ENCODE measurements at regions not wholly inside any gene's neighbourhood (a gene's known extent, or its start where the extent isn't known, plus 50 kb on each side); places are given as distances from the start of the nearest gene placed in this dataset.
"Not testable (repeated sequence)": the region's sequence is repeated elsewhere in the genome, so short reads cannot be mapped to it uniquely, and the experiment has no call there.

GRCh38 chrY:19535697-19536096 lies 208.8 kb downstream of the KDM5D start:
- DNase-seq (ENCODE audit: low read depth): not testable (repeated sequence)

DNA sequence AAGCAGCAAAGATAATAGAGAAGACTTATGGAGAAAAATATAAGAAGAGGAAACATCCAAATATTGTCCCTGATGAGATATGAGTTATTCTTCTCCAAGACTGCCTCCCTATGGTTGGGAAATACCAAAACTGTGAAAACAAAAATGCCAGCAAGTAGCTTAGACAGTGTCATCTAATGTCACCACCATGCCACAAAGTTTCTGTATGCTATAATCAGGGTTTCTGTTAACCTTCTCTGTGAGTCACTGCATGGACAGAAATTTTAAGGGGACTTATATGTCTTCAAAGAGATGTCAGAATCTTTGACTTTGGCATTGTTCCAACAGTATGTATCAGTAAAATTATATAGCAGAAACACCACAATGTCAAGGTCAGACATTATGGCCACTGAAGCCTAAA lies 222.6 kb downstream of the KDM5D start:
- DNase-seq (ENCODE audit: low read depth): no peak

DNA sequence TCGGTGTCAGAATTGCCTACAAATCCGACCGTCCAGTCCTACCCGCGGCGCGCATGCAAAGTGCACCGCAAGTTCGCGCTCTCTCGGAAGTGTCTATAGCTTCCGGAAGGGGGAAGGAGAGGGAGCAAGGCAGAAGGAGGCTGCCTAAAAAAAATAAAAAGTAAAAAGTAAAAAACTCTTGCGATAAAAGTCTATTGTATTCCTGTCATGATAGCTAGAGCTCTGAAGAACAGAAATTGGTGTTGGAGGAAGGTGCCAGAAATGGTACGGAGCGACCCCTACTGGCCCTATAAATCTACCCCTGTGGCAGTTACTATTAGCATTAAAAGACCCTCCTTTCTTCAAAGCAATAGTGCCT lies 241.5 kb downstream of the KDM5D start:
- peak; percentile 9 for DNase-seq (ENCODE audit: low read depth)

DNA sequence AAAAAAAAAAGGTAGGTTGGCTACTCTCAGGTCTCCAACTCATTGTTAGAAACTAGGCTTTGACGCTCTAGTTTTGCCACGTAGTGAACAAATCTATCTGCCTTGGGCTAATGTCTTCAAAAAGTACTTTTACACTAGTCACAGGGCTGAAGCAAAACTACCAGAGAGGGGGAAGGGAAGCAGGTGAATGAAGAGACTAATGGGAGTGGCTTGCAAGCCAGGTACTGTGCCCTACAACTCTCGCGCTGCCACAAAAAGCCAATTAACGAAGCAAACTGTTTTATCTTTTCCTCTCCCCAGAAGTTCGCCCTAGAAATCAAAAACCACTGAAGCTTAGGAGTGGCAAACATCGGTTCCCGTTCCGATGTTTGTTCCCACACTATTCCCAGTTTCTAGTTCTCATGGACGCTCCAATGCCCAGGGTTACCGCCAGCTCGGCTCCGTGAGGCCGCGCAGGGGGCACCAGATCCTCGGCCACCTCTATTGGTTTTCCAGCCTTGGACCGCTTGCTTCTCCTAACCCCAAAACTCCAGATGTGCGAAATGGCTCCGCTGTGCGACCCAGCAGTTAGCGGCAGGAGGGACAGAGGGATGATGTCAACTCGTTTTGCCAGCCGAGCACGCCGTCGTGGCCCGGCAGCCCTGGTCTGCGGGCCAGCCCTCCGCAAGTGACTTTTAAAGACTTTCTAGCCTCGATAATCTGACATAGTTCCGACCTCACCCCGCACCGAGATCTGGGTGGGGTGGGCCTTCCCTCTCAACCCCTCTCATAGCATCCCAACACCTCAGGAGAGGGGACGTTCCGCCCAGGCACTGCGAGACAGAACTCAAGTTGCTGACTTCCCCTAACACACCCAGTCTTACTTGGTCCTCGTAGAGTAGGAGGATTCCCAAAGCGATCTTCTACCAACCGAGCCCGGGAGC lies 242.1 kb downstream of the KDM5D start:
- peak; percentile 1 for DNase-seq (ENCODE audit: low read depth)

GRCh38 chrY:19498556-19498955 lies 246.0 kb downstream of the KDM5D start:
- DNase-seq (ENCODE audit: low read depth): no peak

DNA sequence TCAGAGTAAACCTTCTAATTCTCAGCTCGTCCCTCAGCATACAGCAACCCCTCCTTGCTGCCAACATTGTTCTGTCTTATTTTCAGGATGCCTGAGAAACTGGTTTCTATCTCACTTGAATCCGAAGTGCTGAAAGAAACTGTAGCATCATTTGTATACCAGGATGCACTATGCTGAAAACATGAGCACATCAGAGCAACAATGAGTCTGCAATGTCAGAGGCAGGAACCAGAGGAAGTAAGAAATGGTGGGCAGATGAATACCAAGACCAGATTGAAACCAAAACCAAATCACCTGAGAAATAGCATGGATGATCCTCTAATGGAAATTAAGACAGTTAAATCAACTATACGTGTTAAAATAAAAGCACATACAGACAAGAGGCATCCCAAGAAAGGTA lies 257.0 kb downstream of the KDM5D start:
- no peak for DNase-seq (ENCODE audit: low read depth)

DNA sequence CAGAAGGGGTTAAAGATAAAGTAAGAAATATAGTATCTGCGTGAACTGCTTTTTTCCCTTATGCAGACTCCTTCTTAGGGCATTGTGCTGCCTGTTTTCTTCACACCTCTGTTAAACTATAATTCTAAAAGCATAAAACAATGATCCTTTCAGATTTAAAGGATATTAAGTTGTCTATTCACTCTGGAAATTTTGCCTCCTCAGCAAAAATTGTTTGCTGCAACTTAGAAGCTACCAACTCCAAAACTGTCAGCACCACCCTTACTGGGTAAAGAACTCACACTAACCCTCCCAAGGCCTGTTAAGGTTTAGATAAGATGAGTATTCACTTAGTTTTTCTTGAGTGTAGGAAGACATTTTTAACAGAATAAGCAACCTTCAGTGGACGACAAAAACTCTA lies 259.5 kb downstream of the KDM5D start:
- no peak for DNase-seq (ENCODE audit: low read depth)

DNA sequence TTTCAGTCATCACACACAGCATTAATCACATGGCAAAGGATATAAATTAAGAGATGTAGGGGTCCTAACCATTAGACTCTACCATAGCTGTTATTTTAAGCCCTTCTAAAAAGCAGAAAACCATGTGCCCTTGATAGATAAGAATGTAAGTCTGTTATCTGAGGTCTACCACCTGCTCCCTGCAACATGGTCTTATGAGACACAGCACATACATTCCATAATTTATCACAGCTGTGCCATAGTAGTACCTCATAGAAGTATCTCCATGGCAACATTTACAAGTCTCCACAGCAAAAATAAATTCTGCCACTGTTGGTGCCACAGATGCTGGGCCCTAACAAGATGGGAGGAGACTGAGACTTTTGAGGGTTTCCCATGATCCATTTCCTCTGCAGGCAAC lies 265.4 kb downstream of the KDM5D start:
- DNase-seq (ENCODE audit: low read depth): no peak

DNA sequence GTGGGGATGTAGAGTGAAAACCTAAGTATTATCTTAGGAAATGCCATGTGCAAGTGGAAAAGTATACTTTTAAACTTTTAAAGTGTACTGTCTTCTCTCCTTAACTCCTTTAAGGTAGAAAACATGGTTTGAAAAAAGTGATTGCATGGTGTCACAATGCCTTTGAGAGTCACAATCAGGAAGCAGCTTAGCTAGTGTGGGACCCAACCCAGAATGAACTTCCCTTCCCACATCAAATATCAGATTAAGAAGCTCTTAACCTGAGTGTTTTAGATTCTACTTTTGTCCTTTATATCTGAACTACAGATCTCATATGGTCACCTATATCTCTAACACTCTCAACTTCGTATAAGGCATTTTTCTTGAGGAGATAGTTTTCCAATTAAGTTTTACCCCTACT lies 266.6 kb downstream of the KDM5D start:
- DNase-seq (ENCODE audit: low read depth): no peak

DNA sequence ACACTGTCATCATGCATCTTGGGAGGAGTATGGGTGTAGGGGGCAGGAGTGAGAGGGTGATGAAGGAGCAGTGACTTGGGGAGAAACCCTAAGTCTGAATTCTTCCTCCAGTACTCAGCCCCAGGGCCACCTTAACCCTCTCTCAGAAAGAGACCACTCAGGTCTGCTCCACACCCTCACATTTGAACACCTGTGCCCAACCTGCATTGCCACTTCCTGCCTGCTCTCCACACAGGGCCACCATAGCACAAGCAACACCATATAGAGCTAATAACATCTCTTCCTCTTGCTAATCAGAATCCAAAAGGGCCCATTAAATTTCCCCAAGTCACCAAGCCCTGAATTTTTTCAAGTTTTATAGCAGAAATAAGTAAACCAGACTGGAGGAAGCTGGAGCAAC lies 278.7 kb downstream of the KDM5D start:
- DNase-seq (ENCODE audit: low read depth): no peak

- no peak for DNase-seq (ENCODE audit: low read depth)
Measured at GRCh38 chrY:19456855-19457448, 287.6 kb downstream of the KDM5D start.

GRCh38 chrY:19433059-19433458 lies 311.5 kb downstream of the KDM5D start:
- peak; percentile 6 for DNase-seq (ENCODE audit: low read depth)

DNA sequence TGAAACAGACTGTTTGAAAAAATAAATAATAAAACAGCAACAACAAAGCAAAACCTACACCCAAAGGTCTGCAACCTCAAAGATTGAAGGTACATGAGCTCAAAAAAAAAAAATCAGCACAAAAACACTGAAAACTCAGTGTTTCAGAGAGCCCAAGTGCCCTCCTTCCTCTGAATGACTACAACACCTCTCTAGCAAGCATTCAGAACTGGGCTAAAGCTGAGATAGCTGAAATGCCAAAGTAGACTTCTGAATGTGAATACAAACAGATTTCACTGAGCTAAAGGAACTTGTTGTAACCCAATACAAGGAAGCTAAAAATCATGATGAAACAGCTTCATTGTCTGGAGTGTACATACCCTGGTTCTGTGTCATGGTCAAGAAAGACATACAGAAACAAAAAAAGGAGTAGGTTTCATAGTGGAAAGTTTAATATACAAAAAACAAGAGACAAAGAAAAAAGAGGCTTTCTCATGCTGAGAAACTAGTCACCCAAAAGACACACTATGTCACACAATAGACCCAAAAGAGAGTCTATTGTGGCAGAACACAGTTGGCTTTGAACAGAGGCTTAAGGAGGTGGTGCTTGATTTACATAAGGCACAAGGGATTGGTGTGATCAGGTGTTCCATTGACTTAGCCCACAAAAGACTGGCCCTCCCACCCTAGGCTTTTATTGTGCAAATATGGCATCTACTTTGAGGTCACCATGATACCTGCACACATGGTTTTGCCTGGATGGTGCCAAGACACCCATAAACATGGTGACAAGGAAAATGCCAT lies 316.6 kb downstream of the KDM5D start:
- no peak for DNase-seq (ENCODE audit: low read depth)

DNA sequence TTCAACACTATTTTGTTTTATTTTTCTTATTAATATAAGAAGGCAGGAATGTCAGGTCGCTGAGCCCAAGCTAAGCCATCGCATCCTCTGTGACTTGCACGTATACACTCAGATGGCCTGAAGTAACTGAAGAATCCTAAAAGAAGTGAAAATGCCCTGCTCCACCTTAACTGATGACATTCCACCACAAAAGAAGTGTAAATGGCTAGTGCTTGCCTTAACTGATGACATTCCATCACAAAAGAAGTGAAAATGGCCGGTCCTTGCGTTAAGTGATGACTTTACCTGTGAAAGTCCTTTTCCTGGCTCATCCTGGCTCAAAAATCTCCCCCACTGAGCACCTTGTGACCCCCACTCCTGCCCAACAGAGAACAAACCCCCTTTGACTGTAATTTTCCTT lies 317.3 kb downstream of the KDM5D start:
- DNase-seq (ENCODE audit: low read depth): not testable (repeated sequence)

DNA sequence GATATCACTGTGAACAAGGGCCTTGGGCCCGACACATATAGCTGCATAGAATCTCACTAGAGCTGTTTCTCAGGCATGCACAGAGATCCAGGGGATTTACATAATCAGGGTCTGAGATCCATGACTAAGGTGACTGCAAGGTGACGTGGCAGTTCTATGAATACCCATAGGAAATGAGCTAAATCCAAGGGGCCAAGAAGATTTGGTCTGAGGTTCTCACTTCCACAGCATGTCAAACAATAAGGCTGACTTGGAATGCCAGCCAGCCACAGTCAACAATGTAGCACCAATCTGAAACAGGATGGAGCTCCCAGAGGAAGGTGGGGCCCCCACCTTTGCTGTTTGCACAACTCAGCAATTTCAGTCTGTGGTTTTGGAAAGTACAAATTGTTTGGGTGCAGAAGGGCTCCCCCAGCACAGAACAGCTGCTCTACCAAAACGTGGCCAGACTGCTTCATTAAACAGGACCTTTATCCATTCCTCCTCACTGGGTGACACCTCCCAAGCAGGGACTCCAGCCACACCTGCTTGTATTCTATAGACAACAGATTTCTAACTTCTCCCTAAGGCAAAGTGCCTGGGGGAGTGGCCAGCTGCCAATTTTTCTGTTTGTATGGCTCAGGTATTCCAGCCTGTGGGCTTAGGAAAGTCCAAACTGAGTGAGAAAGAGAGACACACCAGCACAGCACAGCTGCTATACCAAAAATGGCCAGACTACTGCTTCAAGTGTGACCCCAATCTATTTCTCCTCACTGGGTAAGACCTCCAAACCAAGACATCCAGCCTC lies 333.4 kb downstream of the KDM5D start:
- no peak for DNase-seq (ENCODE audit: low read depth)

GRCh38 chrY:19406246-19406645 lies 338.3 kb downstream of the KDM5D start:
- no peak for DNase-seq (ENCODE audit: low read depth)

DNA sequence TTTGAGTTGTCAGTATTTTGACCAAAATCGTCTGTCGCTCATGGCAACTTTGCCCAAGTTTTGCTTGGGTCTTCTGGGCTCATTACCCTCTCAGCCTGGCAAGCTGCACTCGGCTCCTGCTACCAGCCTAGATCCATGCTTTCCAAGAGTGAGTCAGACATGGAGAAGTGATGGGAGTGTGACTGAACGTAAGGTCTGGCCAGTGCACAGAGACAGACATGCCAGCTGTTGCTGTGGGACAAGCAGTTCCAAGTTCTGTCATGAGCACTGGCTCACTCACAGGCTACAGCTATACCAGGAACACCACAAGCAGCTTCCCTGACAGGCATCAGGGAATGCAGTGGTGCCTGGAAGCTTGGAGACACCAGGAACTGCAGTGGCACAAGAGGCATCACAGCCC lies 338.9 kb downstream of the KDM5D start:
- DNase-seq (ENCODE audit: low read depth): no peak

DNA sequence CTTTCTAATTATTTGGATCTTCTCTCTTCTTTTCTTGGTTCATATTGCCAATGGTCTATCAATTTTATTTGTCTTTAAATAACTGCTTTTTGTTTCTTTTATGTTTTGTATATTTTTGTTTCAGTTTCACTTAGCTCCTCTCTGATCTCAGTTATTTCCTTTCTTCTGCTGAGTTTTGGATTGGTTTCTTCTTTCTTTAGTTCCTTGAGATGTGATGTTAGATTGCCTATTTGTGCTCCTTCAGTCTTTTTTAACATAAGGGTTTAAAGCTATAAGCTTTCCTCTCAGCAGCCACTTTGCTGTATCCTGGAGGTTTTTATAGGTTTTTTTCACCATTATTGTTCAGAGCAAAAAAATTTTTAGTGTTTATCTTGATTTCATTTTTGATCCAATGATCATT lies 351.6 kb downstream of the KDM5D start:
- no peak for DNase-seq (ENCODE audit: low read depth)

DNA sequence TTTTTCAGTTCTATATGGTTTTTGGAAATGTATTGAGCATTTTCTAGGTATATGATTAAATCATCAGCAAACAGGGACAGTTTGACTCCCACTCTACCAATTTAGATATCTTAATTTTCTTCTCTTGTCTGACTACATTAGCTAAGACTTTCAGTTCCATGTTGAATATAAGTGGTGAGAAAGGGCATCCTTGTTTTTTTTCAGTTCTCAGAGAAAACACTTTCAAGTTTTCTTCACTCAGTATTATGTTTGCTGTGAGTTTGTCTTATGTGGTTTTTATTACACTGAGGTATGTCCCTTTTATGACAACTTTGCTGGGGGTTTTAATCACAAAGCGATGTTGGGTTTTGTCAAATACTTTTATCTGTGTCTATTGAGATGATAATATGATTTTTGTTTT lies 352.6 kb downstream of the KDM5D start:
- DNase-seq (ENCODE audit: low read depth): no peak

DNA sequence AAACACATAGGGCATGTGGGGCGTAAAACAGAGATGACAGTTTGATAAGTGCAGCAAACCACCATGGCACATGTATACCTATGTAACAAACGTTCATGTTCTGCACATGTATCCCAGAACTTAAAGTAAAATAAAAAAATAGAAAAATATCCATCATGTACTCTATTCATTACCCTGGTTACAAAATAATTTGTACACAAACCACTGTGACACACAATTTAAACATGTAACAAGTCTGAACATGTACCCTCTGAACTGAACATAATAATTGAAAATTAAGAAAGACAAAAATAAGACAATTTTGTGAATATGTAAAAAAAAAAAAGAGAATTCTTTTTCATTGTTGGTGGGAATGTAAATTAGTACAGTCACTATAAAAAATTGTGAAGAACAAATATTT lies 379.2 kb downstream of the KDM5D start:
- DNase-seq (ENCODE audit: low read depth): no peak

DNA sequence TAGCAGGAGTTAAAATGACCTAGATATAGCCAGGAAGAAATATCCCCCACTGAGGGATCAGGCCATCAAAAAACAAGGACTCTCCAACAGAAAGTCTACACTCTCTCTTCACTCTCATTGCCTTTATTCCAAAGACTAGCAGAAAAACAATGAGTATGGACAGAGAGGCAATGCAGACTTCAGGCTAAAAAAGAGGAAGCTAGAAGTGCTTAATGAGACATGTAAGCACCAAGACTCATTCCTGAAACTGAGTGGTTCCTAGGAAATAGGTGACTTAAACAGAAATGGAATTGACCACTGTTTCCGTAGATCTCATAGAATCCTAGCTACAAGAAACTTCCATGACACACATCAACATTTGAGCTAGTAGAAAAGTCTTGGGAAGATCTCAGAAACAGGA lies 387.3 kb downstream of the KDM5D start:
- DNase-seq (ENCODE audit: low read depth): no peak

DNA sequence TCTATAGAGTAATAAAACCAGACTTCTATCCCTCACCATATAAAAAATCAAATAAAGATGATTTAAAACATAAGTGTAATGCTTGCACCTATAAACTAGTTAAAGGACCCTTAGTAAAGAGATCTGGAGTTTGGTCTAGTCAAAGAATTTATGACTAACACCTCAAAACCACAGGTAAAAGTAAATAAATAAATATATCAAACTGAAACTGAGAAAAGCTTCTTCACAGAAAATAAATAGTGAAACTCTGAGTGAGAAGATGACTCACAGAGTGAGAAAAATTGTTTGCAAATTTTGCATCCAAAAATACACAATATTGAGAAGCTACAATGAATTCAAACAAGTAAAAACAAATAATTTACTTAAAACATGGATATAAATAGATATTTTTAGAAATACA lies 387.8 kb downstream of the KDM5D start:
- DNase-seq (ENCODE audit: low read depth): no peak
